AG20443 (cell line): ENCODE measurements at regions not wholly inside any gene's neighbourhood (a gene's known extent, or its start where the extent isn't known, plus 50 kb on each side); places are given as distances from the start of the nearest gene placed in this dataset.
"Not testable (repeated sequence)": the region's sequence is repeated elsewhere in the genome, so short reads cannot be mapped to it uniquely, and the experiment has no call there.

Experiments
- DNase-seq: peaks from one replicate; pipeline ENCODE4 v3.0.0; 2012; ENCODE audit warnings: low spot score, mixed read lengths

DNA sequence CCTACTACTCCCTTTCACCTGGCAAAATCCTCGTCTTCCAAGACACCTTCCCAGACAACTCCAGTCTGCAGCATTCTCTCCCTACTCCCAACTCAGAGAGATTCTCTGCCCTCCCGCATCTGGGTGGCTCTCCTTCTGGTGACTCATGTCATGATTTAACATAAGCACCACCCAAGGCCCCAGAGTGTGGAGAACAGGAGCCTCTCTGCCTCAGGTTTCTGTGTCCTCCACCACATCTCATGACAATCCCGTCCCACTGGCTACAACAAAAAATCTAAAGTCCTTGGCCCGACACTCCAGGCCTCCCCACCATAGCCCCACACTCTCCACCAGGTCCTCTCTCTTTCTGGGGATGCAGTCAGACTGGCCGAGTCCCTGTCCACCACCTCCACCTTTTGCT lies 197.1 kb downstream of the BCL11A start:
- DNase-seq, result no peak

DNA sequence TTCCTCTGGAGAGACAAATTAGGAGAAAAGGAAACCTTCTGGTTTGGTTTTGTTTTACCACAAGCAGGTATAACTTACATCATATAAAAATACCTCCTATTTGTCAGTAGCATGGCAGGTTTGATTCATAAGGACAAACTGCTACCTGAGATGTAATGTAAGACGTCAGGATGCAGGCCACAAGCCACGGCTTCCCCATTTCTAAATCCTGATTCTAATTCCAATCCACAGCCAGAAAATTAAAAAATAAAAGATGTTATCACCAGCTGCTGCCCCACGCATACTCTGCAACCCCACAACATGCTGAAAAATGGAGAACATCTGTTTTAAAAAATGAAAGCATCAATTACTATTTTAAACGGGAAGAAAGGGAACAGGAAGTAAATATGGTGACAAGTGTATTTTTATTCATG lies 197.6 kb downstream of the BCL11A start:
- DNase-seq, result no peak

DNA sequence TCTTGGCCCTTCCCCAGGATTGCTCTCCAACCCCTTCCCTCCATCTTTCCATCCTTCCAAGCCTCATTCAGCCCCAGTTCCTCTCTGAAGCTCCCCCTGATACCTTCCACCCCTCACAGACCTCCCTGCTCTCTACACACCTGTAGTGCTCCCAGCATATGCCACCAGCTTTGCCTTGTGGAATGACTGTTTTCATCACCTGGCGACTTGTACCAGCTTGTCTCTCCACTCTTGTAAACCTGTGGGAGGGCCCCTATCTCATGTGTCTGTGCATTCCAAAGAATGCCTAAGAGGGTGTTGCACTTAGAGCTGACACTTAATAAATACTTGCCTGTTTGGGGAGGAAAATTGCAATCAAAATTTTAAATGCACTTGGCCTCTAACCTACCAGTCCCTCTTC lies 198.7 kb downstream of the BCL11A start:
- no peak for DNase-seq

DNA sequence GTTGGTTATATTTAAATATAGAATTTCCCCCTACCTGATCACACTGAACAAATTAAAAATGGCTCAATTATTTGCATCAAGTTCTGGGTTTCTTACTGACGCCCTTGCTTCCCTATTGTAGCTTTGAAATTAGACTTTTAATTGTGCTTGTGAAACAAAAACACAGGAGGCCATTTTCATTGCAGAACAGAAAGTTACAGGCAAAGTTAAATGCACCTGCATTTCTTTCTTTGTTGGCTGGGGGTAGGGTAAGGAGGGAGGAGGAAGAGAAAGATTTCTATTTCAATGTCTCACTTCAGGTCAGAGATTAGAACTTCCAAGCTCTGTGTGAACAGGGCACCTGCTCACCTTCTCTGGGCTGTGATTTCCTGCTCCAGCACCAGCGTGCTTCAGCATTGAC lies 199.6 kb downstream of the BCL11A start:
- DNase-seq, result no peak

DNA sequence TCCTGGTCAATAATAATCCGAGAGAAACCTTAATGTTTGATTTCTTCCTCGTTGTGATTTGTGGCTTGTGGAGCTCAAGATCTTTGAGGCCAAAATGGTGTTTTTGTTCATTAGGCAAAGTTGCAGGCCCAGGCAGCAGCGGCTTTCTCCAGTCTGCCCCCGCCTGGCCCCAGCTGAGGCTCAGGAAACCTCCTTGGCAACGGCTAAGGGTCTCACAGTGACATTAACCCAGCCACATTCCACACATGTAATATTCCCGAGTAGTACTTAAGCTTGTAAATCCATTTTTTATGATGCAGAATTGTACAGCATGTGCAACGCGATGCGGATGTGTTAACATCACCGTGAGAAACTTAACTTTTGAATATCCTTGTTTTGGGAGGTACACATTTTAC lies 200.1 kb downstream of the BCL11A start:
- DNase-seq, result no peak

DNA sequence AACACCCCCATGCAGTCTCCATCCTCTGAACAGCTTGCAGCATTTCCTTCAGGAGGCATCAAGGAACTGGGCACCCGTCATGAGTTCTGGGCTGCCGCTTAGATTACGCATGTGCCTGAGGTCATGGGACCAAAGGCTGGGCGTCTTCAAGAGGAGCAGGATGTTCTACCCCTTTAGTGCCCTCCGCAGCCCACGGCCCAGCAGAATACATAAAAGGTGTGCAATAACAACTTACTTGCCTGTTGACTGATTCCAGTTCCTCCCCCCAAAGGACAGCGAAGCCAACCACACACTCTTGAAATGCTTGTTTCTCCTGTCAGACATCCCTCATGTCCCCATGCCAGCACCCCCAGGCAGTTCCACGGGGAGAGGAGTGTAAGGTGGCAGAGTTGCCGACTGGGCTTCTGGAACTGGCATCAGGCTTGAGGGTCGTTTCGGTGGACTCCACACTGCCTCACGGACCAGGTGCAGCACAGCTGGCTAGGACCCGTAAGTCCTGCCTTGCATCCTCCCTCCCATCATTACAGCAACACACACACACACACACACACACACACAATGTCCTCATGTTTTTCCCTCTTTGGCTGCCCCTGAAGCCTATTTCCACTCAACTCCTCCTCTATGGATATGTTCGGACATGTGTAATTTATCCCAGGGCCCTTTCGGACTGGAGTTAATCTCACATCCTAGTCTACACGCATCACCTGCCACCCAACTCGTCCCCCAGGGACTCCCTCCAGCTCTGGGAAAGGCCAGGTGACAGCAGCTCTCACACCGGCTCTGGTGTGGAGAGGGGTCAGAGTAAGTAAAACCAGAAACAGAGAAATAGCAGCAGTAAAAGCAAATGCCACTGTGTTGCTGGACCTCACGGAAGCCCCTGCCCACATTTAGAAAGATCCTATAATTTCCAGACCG lies 200.7 kb downstream of the BCL11A start:
- no peak for DNase-seq

DNA sequence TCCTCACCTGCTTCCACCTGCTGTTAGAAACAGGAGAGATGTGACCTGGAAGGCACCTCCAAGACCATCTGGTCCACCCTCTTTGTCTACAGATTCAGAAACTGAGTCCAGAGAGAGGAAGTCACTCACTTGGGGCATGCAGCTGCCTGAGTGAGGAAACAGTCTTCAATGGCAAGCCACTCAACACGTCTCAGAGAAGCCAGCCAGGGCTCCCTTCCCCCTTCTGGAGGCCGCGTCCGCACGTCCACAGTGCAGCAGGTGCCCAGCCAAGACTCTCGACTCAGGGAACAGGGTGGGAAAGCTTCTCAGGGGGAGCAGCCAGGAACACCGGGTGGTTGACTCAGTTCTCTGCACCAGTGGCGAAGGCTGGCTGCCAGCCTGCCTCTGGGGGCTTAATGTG lies 201.7 kb downstream of the BCL11A start:
- DNase-seq, result no peak

DNA sequence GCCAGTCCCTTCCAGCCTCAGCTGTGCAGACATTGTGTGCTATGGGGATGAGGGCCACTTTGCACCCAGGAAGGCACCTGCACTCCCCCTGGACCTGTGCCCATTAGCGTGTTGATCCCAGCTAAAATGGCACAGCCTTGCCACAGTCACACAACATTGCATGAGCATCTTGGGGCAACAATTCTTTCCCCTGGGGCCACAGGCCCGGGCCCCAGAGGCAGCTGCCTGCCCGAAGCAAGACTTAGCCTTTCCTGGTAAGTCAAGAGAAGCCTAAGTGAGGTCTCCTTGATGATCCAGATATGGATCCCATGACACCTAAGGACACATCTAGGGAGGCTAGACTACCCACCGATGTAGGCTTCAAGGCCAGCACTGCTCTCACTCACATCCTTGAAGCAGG lies 202.1 kb downstream of the BCL11A start:
- no peak for DNase-seq

DNA sequence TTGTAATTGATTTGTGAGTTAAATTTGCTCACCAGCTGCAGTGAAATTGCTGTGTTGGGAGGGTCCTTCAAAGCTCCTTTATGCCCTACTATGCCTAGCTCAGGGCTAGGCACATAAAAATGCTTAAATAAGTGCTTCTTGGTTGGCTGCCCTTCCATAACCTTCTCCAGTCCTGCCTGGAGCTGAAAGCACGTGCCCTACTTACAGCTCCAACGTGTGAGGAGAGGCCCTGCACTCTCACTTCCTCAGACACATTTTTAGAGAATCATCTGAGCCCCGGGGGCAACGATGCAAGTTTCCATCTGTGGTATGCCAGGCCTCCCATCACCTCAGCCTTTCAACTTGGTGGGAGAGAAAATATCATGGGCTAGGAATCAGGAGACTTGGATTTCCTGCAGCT lies 202.7 kb downstream of the BCL11A start:
- no peak for DNase-seq

DNA sequence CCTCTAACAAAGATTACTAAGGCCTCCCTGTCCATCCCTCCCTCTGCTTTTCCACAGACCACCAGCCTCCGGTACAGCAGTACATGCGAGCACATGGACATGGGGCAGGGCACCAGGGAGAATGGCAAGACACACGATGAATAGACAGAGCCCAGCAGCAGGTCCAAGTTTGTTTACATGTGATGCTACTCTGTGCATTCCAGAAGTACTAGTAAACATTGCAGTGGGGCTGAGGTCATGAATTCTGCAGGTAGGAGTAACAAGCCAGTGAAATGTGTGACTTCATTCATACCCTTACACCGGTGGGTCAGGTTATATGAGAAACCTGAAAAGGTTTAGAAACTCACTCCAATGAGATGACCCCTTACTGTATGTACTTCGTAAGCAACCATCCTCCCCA lies 205.7 kb downstream of the BCL11A start:
- DNase-seq, result no peak

DNA sequence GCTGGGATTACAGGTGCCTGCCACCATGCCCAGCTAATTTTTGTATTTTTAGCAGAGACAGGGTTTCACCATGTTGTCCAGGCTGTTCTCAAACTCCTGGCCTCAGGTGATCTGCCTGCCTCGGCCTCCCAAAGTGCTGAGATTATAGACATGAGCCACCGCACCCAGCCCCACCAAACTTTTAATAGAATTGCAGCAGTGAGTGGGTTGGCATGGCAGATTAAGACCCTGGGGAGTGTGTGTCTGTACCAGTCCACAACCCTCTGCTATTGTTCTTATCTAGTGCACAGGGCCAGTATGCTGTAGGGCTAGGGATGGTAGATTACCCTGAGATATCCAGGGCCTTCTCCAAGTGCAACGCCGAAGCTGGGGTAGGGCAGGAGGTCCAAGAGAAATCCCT lies 211.0 kb downstream of the BCL11A start:
- DNase-seq, result not testable (repeated sequence)

DNA sequence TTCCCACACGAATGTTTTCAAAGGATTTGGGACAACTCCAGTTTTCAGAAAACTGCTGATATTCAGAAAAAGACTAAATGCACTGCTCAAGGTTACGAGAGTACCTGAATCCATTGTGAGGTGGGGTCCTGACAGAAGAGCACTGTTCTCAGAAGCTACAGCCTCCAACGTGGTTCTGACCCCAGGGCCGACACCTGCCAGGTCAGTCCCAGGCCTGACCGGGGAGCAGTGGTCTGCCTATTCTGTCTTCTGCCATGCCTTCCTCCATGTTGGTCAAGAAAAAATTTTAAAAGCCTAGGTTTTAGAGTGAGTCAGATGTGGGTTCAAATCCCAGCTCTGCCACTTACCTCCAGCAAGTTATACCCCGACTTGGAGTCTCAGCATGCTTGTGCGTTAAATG lies 212.3 kb downstream of the BCL11A start:
- no peak for DNase-seq

DNA sequence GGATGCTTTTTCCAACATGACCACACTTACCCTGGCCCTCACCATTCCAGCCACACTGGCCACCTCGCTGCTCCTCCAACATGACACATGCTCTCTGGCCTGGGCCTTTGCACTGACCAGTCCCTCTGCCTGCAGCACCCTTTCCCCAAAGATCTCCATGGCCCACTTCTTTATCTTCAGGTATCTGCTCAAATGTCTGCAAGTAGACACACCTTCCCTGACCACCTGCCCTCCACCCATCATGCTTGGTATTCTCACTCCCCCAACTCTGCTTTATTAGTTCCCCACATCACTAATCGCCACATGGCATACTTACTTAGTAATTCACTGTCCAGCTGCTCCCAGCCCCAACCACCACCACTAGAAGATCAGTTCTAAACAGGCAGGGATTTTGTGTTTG lies 214.2 kb downstream of the BCL11A start:
- DNase-seq, result no peak

DNA sequence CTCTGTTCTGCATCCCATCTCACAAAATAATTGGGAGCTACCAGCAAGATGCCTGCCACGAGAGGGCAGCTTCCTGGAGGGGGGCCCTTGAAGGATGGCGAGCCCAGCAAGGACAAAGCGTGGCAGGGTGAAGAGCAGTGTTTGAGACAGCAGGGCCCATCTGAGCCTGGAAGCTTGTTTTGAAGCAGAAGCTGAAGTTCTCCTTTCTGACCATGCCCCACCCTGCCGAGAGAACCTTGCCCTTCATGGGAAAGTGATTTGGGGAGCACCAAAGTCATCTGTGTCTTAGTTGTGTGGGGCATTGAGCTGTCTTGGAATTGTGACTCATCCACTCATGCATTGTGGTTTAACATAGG lies 216.3 kb downstream of the BCL11A start:
- DNase-seq, result no peak

DNA sequence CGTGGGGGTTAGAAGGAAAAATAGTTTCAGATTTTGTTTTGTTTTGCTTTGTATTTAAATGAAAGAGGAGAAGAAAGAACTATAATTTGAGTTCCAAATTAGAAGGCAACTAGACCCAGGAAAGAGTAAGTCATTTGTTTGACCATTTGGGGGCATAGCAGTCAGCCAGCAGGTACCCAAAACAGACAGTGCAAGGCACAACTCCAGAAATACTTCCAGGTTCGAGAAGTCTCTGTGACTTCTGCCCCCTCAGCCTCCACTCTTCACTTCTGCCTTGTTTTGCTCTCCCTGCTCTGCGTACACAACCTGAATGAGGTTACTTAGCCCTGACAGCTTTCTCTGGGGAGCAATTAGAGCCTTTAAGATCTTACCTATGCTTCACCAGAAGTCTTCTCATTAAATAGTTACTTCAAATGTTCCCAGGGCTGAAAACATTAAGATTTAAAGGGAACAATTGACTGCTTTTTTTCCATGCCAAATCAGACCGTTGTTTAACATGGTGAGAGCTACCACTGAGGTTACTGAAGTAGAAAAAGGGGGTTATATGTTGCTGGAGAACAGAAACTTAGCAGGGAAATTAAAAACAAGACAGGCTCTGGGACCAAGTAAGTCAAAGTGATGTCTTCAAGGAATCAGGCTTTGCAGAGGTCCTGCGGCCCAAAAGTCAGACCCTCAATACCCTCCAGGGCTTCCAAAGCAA lies 216.9 kb downstream of the BCL11A start:
- DNase-seq, result no peak

DNA sequence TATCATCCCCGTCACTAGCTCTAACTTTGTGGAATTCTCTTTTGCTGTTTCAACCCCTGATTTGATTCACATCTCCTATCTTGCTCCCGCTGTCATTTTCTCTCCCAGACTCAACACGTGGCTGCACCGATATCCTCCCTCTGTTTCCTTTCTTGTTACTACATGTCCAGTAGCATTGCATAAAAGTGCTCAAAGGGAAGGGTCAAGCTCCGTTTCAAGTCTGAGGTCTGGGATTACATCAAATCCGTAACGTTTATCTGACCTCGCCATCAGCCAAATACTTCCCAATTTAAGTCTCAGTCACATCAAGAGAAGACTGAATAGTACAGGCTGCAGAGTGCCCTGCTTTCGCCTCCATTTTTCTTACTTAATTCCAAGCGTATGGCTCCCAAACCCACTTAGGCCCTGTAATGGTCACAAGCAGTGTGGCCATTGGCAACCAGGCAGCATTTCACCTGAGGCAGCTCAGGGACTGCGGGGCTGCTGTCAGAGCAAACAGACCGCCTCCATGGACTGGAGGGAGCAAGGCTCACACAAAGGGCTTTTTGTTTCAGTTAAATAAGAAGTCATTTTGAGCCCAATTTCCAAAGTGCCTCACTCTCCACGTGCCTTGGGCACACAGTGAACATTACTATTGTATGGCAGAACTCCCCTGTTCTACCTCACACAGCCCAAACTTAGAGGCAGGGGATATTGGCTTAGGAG lies 217.8 kb downstream of the BCL11A start:
- no peak for DNase-seq

DNA sequence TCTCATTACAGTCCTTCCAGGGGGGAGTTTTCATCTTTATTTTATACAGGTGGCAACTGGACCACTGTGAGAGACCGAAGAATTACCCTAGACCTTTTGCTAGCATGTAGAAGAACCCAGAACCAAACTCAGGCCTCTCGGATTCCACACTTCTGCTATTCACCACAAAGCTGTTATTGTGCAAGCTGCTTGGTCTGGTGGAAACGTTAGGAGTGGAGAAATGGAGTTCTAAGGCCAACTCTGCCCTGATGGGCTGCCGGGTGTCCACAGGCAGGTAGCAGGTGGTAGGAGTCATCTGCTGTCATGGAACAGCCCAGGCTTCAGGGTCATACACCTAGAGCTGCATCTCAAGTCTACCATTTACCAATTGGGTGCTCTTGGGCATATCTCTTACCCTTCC lies 218.8 kb downstream of the BCL11A start:
- DNase-seq, result no peak

DNA sequence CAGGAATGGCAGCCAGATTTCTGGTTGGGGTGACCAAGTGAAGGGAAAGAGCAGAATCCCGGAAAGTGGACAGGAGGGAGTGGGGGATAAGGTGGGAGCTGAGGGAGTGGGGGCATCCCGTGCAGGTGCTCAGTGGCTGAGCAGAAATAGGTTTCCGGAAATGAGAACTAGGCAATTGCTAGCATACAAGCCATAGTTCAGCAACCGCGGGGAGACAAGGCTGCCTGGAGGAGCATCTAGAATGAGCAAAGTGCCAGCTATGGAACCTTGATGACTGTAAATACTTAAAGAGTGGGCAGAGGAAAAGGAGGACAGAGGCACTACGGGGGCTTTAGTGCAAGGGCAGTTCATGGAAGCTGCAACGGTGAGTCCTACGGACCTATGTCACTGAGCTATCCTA lies 220.2 kb downstream of the BCL11A start:
- no peak for DNase-seq

DNA sequence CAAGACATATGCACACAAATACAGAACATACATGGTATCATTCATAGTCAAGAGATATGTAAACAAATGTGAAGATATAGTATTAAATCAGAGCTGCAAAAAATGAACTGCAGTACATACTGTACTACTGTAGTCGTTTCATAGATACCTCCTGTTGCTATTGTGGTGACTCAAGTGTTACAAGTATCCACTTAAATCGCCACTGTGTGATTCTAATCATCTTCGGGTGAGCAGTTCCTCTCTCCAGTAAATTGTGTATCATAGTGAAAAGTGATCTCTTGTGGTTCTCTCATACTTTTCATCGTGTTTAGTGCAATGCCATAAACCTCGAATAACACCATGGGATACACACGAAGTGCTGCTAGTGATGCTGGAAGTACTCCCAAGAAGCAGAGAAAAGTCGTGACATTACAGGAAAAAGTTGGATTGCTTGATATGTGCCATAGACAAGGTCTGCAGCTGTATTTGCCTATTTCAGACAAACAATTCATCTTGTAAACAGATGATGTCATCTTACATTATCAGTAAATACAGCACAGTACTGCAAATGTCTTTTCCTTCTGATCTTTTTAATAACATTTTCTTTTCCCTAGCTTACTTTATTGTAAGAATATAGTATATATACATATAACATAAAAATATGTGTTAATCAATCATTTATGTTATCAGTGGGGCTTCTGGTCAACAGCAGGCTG lies 222.2 kb downstream of the BCL11A start:
- DNase-seq, result no peak

DNA sequence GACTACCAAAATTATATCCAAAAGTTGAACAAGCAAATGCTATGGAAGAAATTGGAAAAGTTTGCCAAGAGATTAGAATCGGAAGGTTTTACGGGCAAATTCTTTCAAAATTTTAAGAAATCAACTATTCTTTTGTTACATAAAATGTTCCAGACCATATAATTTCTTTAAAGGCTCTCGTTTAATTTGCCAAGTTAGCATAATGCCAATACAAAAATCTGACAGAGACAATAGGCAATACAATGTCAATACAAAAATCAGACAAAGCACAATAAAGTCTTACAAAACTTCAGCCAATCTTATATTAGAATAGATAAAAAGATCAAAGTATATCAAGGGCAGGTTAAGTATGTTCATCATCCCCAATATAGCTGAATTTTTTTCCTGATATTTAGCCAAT lies 224.2 kb downstream of the BCL11A start:
- DNase-seq, result no peak

DNA sequence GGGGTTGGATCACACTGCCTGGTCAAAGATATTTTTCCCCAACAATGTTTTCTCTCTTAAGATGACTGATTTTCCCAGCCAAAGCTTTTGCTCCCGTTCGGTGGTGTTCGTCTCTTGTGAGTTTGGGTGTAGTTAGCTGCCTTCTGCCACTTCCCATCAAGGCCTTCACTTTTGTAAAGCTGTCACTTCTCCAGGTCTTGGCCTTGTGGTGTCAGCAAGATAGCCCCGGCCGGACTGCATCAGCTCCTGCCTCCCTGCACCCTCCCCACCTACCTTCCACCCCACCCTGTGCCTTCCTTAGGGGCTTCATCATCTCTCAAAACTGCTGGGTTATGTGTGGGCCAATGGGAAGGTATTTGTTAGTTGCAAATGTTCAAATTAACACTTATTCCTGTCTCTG lies 228.9 kb downstream of the BCL11A start:
- DNase-seq, result no peak

DNA sequence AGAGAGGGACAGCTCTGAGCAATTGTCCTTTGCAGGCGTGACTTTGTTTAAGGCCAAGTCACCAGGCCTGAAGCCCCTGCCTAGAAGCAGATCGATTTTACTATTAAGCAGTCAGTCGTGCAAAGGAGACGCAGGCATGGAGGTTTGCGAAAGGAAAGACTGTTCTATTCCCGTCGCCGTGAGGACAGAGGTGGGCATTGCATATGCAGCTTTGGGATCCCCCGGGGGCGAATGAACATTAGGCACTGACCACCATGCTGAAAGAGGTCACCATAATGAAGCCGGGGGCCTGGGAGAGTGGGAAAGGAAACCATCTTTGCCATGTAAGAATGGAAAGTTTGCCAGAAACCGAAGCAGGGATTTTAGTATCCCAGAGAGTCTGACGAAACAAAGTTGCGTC lies 231.6 kb downstream of the BCL11A start:
- DNase-seq, result no peak

DNA sequence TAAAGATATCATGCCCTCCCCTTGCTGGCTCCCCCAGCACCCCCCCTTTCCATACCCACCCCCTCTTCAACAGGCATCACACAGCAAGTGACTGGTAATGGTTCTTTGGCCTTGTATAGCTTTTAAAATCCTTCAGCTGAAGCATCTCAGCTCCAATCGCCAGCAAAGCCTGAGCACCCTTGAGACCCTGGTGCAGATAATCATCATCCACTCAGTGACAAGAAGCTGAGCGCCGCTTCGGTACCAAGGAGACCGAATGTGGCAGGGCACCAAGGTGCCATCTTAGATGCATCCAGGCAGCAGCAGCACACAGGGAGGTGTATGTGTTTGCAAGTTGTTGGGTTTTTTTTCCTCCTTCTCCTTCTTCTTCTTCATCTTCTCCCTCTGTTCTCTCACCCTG lies 232.7 kb downstream of the BCL11A start:
- DNase-seq, result no peak
